ENCODE measurements at regions not wholly inside any gene's neighbourhood (a gene's known extent, or its start where the extent isn't known, plus 50 kb on each side); places are given as distances from the start of the nearest gene placed in this dataset.

DNA sequence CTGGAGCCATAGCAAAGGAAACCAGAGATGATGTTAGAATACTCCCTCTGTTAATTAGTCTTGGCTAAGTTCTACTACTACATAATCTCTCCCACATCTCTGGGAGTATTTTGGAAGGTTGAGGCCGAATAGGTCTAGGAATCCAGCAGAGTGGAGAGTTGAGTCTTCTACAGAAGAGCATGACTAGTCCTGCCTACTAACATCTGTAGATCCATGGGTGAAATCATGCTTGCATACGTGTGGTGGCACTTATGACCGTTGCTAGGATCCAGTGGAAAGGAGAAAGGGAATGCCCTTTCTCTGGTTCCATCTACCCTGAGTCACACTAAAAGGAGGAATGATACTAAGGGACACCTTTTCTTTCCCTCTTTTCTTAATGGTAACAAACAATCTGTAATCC lies 425.4 kb downstream of the KDM5D start:
- CTCF ChIA-PET, result no interaction called here
- POLR2A ChIA-PET, result no interaction called here
- WGBS (ENCODE audit: insufficient coverage), result no CpG with 5 or more reads among the region's 3 CpGs

GRCh38 chrY:19317271-19317987 lies 427.1 kb downstream of the KDM5D start:
- H3K9me3 Mint-ChIP-seq (ENCODE audit: insufficient read depth), result no peaks in the 10 kb centered on the region
- H3K27me3 Mint-ChIP-seq, result no peaks in the 10 kb centered on the region
- ATAC-seq (ENCODE audit: low read depth), result no peak
- no peak overlapping the region for H3K4me3 Mint-ChIP-seq
- no peak overlapping the region for H3K9ac ChIP-seq (ENCODE audit: low read length)
- no peaks in the 10 kb centered on the region for H3K4me1 Mint-ChIP-seq
- H3K4me2 ChIP-seq (replicated peaks; ENCODE audit: low read depth, low read length, poor library complexity, severe bottlenecking), result no peak overlapping the region
- no peaks in the 10 kb centered on the region for H3K4me1 ChIP-seq (ENCODE audit: control insufficient read depth in 2 of 2, insufficient read depth in 2 of 2, low read length in 2 of 2)
- no peaks in the 10 kb centered on the region for H3K27me3 ChIP-seq (replicated peaks in 1 of 4; ENCODE audit: control extremely low read depth in 1 of 4, control insufficient read depth in 3 of 4, insufficient read depth in 4 of 4, low read length in 3 of 4)
- H3K27ac ChIP-seq (ENCODE audit: low read length in 2 of 2), result no peak overlapping the region
- H2AFZ ChIP-seq (ENCODE audit: insufficient read depth, low read depth, low read length, poor library complexity, severe bottlenecking), result no peak overlapping the region
- ChIA-PET CTCF (no interaction called here), POLR2A (no interaction called here)
- no peak for TF ChIP-seq EZH2 (IDR thresholded peaks at IDR 0.05; ENCODE audit: borderline replicate concordance, insufficient read depth, low read depth, low read length, poor library complexity, severe bottlenecking)
- TF ChIP-seq, protein P1, sequence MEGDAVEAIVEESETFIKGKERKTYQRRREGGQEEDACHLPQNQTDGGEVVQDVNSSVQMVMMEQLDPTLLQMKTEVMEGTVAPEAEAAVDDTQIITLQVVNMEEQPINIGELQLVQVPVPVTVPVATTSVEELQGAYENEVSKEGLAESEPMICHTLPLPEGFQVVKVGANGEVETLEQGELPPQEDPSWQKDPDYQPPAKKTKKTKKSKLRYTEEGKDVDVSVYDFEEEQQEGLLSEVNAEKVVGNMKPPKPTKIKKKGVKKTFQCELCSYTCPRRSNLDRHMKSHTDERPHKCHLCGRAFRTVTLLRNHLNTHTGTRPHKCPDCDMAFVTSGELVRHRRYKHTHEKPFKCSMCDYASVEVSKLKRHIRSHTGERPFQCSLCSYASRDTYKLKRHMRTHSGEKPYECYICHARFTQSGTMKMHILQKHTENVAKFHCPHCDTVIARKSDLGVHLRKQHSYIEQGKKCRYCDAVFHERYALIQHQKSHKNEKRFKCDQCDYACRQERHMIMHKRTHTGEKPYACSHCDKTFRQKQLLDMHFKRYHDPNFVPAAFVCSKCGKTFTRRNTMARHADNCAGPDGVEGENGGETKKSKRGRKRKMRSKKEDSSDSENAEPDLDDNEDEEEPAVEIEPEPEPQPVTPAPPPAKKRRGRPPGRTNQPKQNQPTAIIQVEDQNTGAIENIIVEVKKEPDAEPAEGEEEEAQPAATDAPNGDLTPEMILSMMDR (IDR thresholded peaks at IDR 0.05), result no peak
- H3K36me3 ChIP-seq (replicated peaks in 1 of 2; ENCODE audit: control extremely low read depth in 1 of 2, control insufficient read depth in 1 of 2, extremely low read depth in 1 of 2, insufficient read depth in 2 of 2, low read length in 1 of 2), result no peaks in the 10 kb centered on the region
- no peak for DNase-seq
- H3K4me3 ChIP-seq (ENCODE audit: control extremely low read depth in 1 of 5, extremely low read depth in 1 of 5, insufficient read depth in 1 of 5, low read depth in 2 of 5, low read length in 4 of 5), result no peak overlapping the region
- H3K9me3 ChIP-seq (ENCODE audit: control extremely low read depth in 1 of 3, control insufficient read depth in 2 of 3, insufficient read depth in 1 of 3, low read length in 2 of 3), result no peaks in the 10 kb centered on the region
- H4K20me1 ChIP-seq (ENCODE audit: control insufficient read depth, insufficient read depth, low read length, poor library complexity, severe bottlenecking), result no peaks in the 10 kb centered on the region
- WGBS (ENCODE audit: insufficient coverage), result no CpG with 5 or more reads among the region's 1 CpG
- intact Hi-C loops (cut with micrococcal nuclease), result no loop called here
- H3K27ac Mint-ChIP-seq, result no peak overlapping the region
- H3K79me2 ChIP-seq (ENCODE audit: control insufficient read depth, insufficient read depth, low read length), result no peaks in the 10 kb centered on the region

More for the DNA sequence above, 425.4 kb downstream of the KDM5D start:
- TF ChIP-seq, protein P1 (IDR thresholded peaks at IDR 0.05), result no peak
- no peak for TF ChIP-seq EZH2 (IDR thresholded peaks at IDR 0.05; ENCODE audit: borderline replicate concordance, insufficient read depth, low read depth, low read length, poor library complexity, severe bottlenecking)
- H3K4me3 Mint-ChIP-seq, result no peak overlapping the region
- no peak overlapping the region for H2AFZ ChIP-seq (ENCODE audit: insufficient read depth, low read depth, low read length, poor library complexity, severe bottlenecking)
- H3K4me2 ChIP-seq (replicated peaks; ENCODE audit: low read depth, low read length, poor library complexity, severe bottlenecking), result no peak overlapping the region
- DNase-seq, result no peak
- H3K36me3 ChIP-seq (replicated peaks in 1 of 2; ENCODE audit: control extremely low read depth in 1 of 2, control insufficient read depth in 1 of 2, extremely low read depth in 1 of 2, insufficient read depth in 2 of 2, low read length in 1 of 2), result no peaks in the 10 kb centered on the region
- no peaks in the 10 kb centered on the region for H3K9me3 Mint-ChIP-seq (ENCODE audit: insufficient read depth)
- no peak overlapping the region for H3K4me3 ChIP-seq (ENCODE audit: control extremely low read depth in 1 of 5, extremely low read depth in 1 of 5, insufficient read depth in 1 of 5, low read depth in 2 of 5, low read length in 4 of 5)
- no peaks in the 10 kb centered on the region for H3K27me3 ChIP-seq (replicated peaks in 1 of 4; ENCODE audit: control extremely low read depth in 1 of 4, control insufficient read depth in 3 of 4, insufficient read depth in 4 of 4, low read length in 3 of 4)
- no peaks in the 10 kb centered on the region for H3K4me1 Mint-ChIP-seq
- no peak overlapping the region for H3K27ac Mint-ChIP-seq
- H4K20me1 ChIP-seq (ENCODE audit: control insufficient read depth, insufficient read depth, low read length, poor library complexity, severe bottlenecking), result no peaks in the 10 kb centered on the region
- no peak overlapping the region for H3K27ac ChIP-seq (ENCODE audit: low read length in 2 of 2)
- no peaks in the 10 kb centered on the region for H3K4me1 ChIP-seq (ENCODE audit: control insufficient read depth in 2 of 2, insufficient read depth in 2 of 2, low read length in 2 of 2)
- H3K9ac ChIP-seq (ENCODE audit: low read length), result no peak overlapping the region
- intact Hi-C loops (cut with micrococcal nuclease), result no loop called here
- H3K79me2 ChIP-seq (ENCODE audit: control insufficient read depth, insufficient read depth, low read length), result no peaks in the 10 kb centered on the region
- ATAC-seq (ENCODE audit: low read depth), result no peak
- no peaks in the 10 kb centered on the region for H3K27me3 Mint-ChIP-seq
- H3K9me3 ChIP-seq (ENCODE audit: control extremely low read depth in 1 of 3, control insufficient read depth in 2 of 3, insufficient read depth in 1 of 3, low read length in 2 of 3), result no peaks in the 10 kb centered on the region
